ENCODE measurements at regions not wholly inside any gene's neighbourhood (a gene's known extent, or its start where the extent isn't known, plus 50 kb on each side); places are given as distances from the start of the nearest gene placed in this dataset.
"Not testable (repeated sequence)": the region's sequence is repeated elsewhere in the genome, so short reads cannot be mapped to it uniquely, and the experiment has no call there.

DNA sequence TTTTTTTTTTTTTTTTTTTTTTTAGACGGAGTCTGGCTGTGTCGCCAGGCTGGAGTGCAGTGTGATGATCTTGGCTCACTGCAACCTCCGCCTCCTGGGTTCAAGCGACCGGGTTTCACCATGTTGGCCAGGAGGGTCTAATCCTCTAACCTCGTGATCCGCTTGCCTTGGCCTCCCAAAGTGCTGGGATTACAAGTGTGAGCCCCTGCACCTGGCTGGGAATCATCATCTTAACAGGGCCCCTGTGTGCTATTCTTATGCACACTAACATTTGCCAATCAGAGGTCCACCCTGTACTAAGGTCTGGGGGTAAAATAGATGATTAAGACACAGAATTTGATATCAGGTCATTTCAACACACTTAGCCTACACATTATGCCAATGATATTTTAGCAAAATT is 278.7 kb upstream of the CHRM3 start:
- Histone ChIP-seq H3K36me3 (ENCODE audit: insufficient read depth, low read length) (no peaks in the 10 kb centered on the region), H3K27ac (ENCODE audit: low read depth, low read length) (no peak overlapping the region), H3K4me1 (ENCODE audit: insufficient read depth, low read length) (no peaks in the 10 kb centered on the region), H3K9ac (ENCODE audit: low read length) (no peak overlapping the region), H3K4me3 (ENCODE audit: low read depth in 1 of 2, low read length in 2 of 2) (no peak overlapping the region), H3K9me3 (ENCODE audit: low read length) (no peaks in the 10 kb centered on the region), H3K27me3 (ENCODE audit: control insufficient read depth in 1 of 2, insufficient read depth in 2 of 2, low read length in 2 of 2) (no peaks in the 10 kb centered on the region)

- H3K4me3 ChIP-seq (ENCODE audit: low read depth in 1 of 2, low read length in 2 of 2); H3K4me1 ChIP-seq (ENCODE audit: insufficient read depth, low read length); H3K9ac ChIP-seq (ENCODE audit: low read length); H3K9me3 ChIP-seq (ENCODE audit: low read length); H3K27me3 ChIP-seq (ENCODE audit: control insufficient read depth in 1 of 2, insufficient read depth in 2 of 2, low read length in 2 of 2); H3K36me3 ChIP-seq (ENCODE audit: insufficient read depth, low read length); H3K27ac ChIP-seq (ENCODE audit: low read depth, low read length): not testable (repeated sequence)
Measured at GRCh38 chr1:239106689-239107088, 279.7 kb upstream of the CHRM3 start.

GRCh38 chr1:239098400-239099037 is 287.8 kb upstream of the CHRM3 start:
- Histone ChIP-seq H3K27ac (ENCODE audit: low read depth, low read length) (no peak overlapping the region), H3K4me1 (ENCODE audit: insufficient read depth, low read length) (no peaks in the 10 kb centered on the region), H3K9me3 (ENCODE audit: low read length) (no peaks in the 10 kb centered on the region), H3K4me3 (ENCODE audit: low read depth in 1 of 2, low read length in 2 of 2) (no peak overlapping the region), H3K27me3 (ENCODE audit: control insufficient read depth in 1 of 2, insufficient read depth in 2 of 2, low read length in 2 of 2) (no peaks in the 10 kb centered on the region), H3K9ac (ENCODE audit: low read length) (no peak overlapping the region), H3K36me3 (ENCODE audit: insufficient read depth, low read length) (no peaks in the 10 kb centered on the region)

- Histone ChIP-seq H3K9me3 (ENCODE audit: low read length) (no peaks in the 10 kb centered on the region), H3K4me3 (ENCODE audit: low read depth in 1 of 2, low read length in 2 of 2) (no peak overlapping the region), H3K4me1 (ENCODE audit: insufficient read depth, low read length) (no peaks in the 10 kb centered on the region), H3K9ac (ENCODE audit: low read length) (no peak overlapping the region), H3K27me3 (ENCODE audit: control insufficient read depth in 1 of 2, insufficient read depth in 2 of 2, low read length in 2 of 2) (no peaks in the 10 kb centered on the region), H3K27ac (ENCODE audit: low read depth, low read length) (no peak overlapping the region), H3K36me3 (ENCODE audit: insufficient read depth, low read length) (no peaks in the 10 kb centered on the region)
Measured at GRCh38 chr1:239091537-239091936, 294.8 kb upstream of the CHRM3 start.

DNA sequence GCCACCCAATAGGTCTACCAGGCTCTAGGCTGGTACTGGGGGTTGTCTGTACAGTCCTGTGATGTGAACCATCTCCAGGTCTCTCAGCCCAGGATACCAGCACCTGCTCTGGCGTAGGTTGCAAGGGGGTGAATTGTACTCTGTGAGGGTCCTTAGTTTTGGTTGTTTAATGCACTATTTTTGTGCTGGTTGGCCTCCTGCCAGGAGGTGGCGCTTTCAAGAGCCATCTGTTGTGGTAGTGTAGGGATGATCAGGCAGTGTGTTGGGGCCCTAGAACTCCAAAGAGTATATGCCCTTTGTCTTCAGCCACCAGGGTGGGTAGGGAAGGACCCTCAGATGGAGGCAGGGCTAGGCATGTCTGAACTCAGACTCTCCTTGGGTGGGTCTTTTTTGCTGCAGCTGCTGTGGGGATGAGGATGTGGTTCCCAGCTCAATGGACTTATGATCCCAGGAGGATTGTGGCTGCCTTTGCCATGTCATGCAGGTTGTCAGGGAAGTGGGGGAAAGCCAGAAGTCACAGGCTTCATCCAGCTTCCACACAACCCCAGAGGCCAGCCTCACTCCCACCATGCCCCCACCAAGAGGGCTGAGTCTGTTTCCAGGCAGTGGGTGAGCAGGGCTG is 301.8 kb upstream of the CHRM3 start:
- Histone ChIP-seq H3K9me3 (ENCODE audit: low read length) (no peaks in the 10 kb centered on the region), H3K4me1 (ENCODE audit: insufficient read depth, low read length) (no peaks in the 10 kb centered on the region), H3K36me3 (ENCODE audit: insufficient read depth, low read length) (no peaks in the 10 kb centered on the region), H3K4me3 (ENCODE audit: low read depth in 1 of 2, low read length in 2 of 2) (no peak overlapping the region), H3K9ac (ENCODE audit: low read length) (no peak overlapping the region), H3K27me3 (ENCODE audit: control insufficient read depth in 1 of 2, insufficient read depth in 2 of 2, low read length in 2 of 2) (no peaks in the 10 kb centered on the region), H3K27ac (ENCODE audit: low read depth, low read length) (no peak overlapping the region)

DNA sequence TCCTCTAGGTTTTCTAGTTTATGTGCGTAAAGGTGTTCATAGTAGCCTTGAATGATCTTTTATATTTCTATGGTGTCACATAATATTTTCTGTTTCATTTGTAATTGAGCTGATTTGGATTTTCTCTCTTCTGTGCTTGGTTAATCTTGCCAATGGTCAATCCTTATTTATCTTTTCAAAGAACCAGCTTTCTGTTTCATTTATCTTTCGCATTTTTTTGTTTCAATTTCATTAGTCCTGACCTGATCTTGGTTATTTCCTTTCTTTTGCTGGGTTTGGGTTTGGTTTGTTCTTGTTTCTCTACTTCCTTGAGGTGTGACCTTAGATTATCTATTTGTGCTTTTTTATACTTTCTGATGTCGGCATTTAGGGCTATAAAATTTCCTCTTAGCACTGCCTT is 304.4 kb upstream of the CHRM3 start:
- H3K27ac ChIP-seq (ENCODE audit: low read depth, low read length); H3K4me1 ChIP-seq (ENCODE audit: insufficient read depth, low read length); H3K36me3 ChIP-seq (ENCODE audit: insufficient read depth, low read length); H3K27me3 ChIP-seq (ENCODE audit: control insufficient read depth in 1 of 2, insufficient read depth in 2 of 2, low read length in 2 of 2); H3K4me3 ChIP-seq (ENCODE audit: low read depth in 1 of 2, low read length in 2 of 2); H3K9ac ChIP-seq (ENCODE audit: low read length); H3K9me3 ChIP-seq (ENCODE audit: low read length): not testable (repeated sequence)

GRCh38 chr1:239067480-239067879 is 318.9 kb upstream of the CHRM3 start:
- H3K27ac ChIP-seq (ENCODE audit: low read depth, low read length): no peak overlapping the region
- H3K36me3 ChIP-seq (ENCODE audit: insufficient read depth, low read length): no peaks in the 10 kb centered on the region
- no peaks in the 10 kb centered on the region for H3K4me1 ChIP-seq (ENCODE audit: insufficient read depth, low read length)
- no peak overlapping the region for H3K4me3 ChIP-seq (ENCODE audit: low read depth in 1 of 2, low read length in 2 of 2)
- no peaks in the 10 kb centered on the region for H3K27me3 ChIP-seq (ENCODE audit: control insufficient read depth in 1 of 2, insufficient read depth in 2 of 2, low read length in 2 of 2)
- no peak overlapping the region for H3K9ac ChIP-seq (ENCODE audit: low read length)
- no peaks in the 10 kb centered on the region for H3K9me3 ChIP-seq (ENCODE audit: low read length)

DNA sequence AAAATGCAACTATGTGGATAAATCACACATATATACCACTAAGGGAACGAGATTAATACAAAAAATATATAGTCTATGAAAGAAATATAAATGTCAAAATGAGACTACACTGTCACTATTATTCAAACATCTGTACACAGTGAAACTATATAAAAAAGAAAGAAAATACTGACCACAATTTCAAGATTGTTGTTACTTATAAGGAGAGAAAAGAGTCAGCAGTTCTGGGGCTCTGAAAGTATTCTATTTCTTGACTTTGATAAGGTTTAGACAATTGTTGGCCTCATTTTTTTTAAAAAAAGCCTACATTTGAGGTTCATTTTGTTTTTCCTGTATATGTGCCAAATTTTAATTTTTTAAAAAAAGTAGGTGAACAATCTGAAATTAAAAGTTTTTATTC is 319.3 kb upstream of the CHRM3 start:
- Histone ChIP-seq H3K4me1 (ENCODE audit: insufficient read depth, low read length) (no peaks in the 10 kb centered on the region), H3K9ac (ENCODE audit: low read length) (no peak overlapping the region), H3K9me3 (ENCODE audit: low read length) (no peaks in the 10 kb centered on the region), H3K27me3 (ENCODE audit: control insufficient read depth in 1 of 2, insufficient read depth in 2 of 2, low read length in 2 of 2) (no peaks in the 10 kb centered on the region), H3K36me3 (ENCODE audit: insufficient read depth, low read length) (no peaks in the 10 kb centered on the region), H3K4me3 (ENCODE audit: low read depth in 1 of 2, low read length in 2 of 2) (no peak overlapping the region), H3K27ac (ENCODE audit: low read depth, low read length) (no peak overlapping the region)

DNA sequence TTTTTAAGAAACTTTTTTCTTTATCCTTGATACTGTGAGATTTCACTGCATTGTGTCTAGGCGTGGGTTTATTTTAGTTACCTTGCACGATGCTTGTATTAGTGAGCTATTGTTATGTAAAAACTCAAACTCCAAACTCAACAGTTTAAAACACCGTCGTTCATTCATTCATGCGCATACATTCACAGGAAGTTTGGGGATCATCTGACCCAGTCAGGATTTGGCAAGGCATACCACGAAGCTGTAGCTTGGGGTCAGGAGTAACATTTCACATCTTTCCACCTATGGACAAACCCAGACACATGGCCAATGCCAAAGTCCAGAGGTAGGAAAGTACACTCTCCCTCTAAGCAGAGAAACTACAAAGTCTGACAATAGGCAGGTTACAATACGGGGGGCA is 324.6 kb upstream of the CHRM3 start:
- H3K27me3 ChIP-seq (ENCODE audit: control insufficient read depth in 1 of 2, insufficient read depth in 2 of 2, low read length in 2 of 2): no peaks in the 10 kb centered on the region
- H3K9ac ChIP-seq (ENCODE audit: low read length): no peak overlapping the region
- H3K9me3 ChIP-seq (ENCODE audit: low read length): no peaks in the 10 kb centered on the region
- H3K4me1 ChIP-seq (ENCODE audit: insufficient read depth, low read length): no peaks in the 10 kb centered on the region
- no peak overlapping the region for H3K4me3 ChIP-seq (ENCODE audit: low read depth in 1 of 2, low read length in 2 of 2)
- H3K27ac ChIP-seq (ENCODE audit: low read depth, low read length): no peak overlapping the region
- no peaks in the 10 kb centered on the region for H3K36me3 ChIP-seq (ENCODE audit: insufficient read depth, low read length)

GRCh38 chr1:239058190-239058589 is 328.2 kb upstream of the CHRM3 start:
- Histone ChIP-seq H3K27ac (ENCODE audit: low read depth, low read length) (no peak overlapping the region), H3K27me3 (ENCODE audit: control insufficient read depth in 1 of 2, insufficient read depth in 2 of 2, low read length in 2 of 2) (no peaks in the 10 kb centered on the region), H3K4me1 (ENCODE audit: insufficient read depth, low read length) (no peaks in the 10 kb centered on the region), H3K9me3 (ENCODE audit: low read length) (no peaks in the 10 kb centered on the region), H3K36me3 (ENCODE audit: insufficient read depth, low read length) (no peaks in the 10 kb centered on the region), H3K9ac (ENCODE audit: low read length) (no peak overlapping the region), H3K4me3 (ENCODE audit: low read depth in 1 of 2, low read length in 2 of 2) (no peak overlapping the region)

DNA sequence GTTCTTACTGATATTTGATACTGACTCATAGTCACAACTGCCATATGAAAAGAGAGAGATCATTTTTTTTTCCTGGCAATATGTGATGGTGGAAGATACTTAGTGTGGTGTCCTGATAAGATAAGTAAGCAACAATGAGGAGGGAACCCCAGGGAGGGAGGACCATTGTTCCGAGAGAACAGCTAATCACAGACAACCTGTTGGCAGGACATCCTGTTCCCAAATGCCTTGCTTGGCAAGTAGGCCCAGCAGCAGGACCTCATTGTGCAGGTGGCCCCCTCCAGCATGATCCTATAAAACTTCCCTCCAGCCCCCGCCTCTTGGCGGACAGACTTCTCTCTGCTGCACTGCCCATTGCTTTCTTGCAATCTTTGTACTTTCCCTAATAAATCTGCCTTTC is 329.4 kb upstream of the CHRM3 start:
- Histone ChIP-seq H3K27ac (ENCODE audit: low read depth, low read length) (no peak overlapping the region), H3K9me3 (ENCODE audit: low read length) (no peaks in the 10 kb centered on the region), H3K36me3 (ENCODE audit: insufficient read depth, low read length) (no peaks in the 10 kb centered on the region), H3K4me1 (ENCODE audit: insufficient read depth, low read length) (no peaks in the 10 kb centered on the region), H3K4me3 (ENCODE audit: low read depth in 1 of 2, low read length in 2 of 2) (no peak overlapping the region), H3K27me3 (ENCODE audit: control insufficient read depth in 1 of 2, insufficient read depth in 2 of 2, low read length in 2 of 2) (no peaks in the 10 kb centered on the region), H3K9ac (ENCODE audit: low read length) (no peak overlapping the region)

GRCh38 chr1:239053279-239053678 is 333.1 kb upstream of the CHRM3 start:
- no peak overlapping the region for H3K27ac ChIP-seq (ENCODE audit: low read depth, low read length)

More at GRCh38 chr1:239053279-239053678, 333.1 kb upstream of the CHRM3 start:
- Histone ChIP-seq H3K27me3 (ENCODE audit: control insufficient read depth in 1 of 2, insufficient read depth in 2 of 2, low read length in 2 of 2) (no peaks in the 10 kb centered on the region), H3K9ac (ENCODE audit: low read length) (no peak overlapping the region), H3K4me3 (ENCODE audit: low read depth in 1 of 2, low read length in 2 of 2) (no peak overlapping the region), H3K4me1 (ENCODE audit: insufficient read depth, low read length) (no peaks in the 10 kb centered on the region), H3K36me3 (ENCODE audit: insufficient read depth, low read length) (no peaks in the 10 kb centered on the region), H3K9me3 (ENCODE audit: low read length) (no peaks in the 10 kb centered on the region)
